ENCODE measurements at regions not wholly inside any gene's neighbourhood (a gene's known extent, or its start where the extent isn't known, plus 50 kb on each side); places are given as distances from the start of the nearest gene placed in this dataset.
"Not testable (repeated sequence)": the region's sequence is repeated elsewhere in the genome, so short reads cannot be mapped to it uniquely, and the experiment has no call there.

- no peak for DNase-seq
Observed at GRCh38 chr1:104468282-104468681, 718.6 kb downstream of the AMY1C start.

- no peak for DNase-seq
Observed at GRCh38 chr1:104476126-104476525, 726.4 kb downstream of the AMY1C start.

GRCh38 chr1:104488296-104489015 lies 738.8 kb downstream of the AMY1C start:
- no peak for DNase-seq

- DNase-seq, result no peak
Observed at GRCh38 chr1:104526158-104526795, 776.6 kb downstream of the AMY1C start.

- DNase-seq, result no peak
Observed at GRCh38 chr1:104531990-104532389, 782.3 kb downstream of the AMY1C start.

GRCh38 chr1:104574620-104575019 lies 824.9 kb downstream of the AMY1C start:
- no peak for DNase-seq

GRCh38 chr1:104592926-104593325 lies 843.2 kb downstream of the AMY1C start:
- no peak for DNase-seq

GRCh38 chr1:104593413-104594187 lies 843.9 kb downstream of the AMY1C start:
- no peak for DNase-seq

GRCh38 chr1:104617474-104617873 lies 867.8 kb downstream of the AMY1C start:
- no peak for DNase-seq

GRCh38 chr1:104621221-104621620 lies 871.5 kb downstream of the AMY1C start:
- no peak for DNase-seq

- no peak for DNase-seq
Observed at GRCh38 chr1:104624538-104624937, 874.8 kb downstream of the AMY1C start.

- DNase-seq, result no peak
Observed at GRCh38 chr1:104629589-104629988, 879.9 kb downstream of the AMY1C start.

- no peak for DNase-seq
Observed at GRCh38 chr1:104630567-104631149, 881.0 kb downstream of the AMY1C start.

GRCh38 chr1:104636581-104636980 lies 886.9 kb downstream of the AMY1C start:
- no peak for DNase-seq

- DNase-seq, result no peak
Observed at GRCh38 chr1:104646233-104646632, 896.5 kb downstream of the AMY1C start.

GRCh38 chr1:104648269-104648691 lies 898.6 kb downstream of the AMY1C start:
- no peak for DNase-seq

GRCh38 chr1:104664374-104664773 lies 914.7 kb downstream of the AMY1C start:
- not testable (repeated sequence) for DNase-seq

GRCh38 chr1:104665300-104665699 lies 915.6 kb downstream of the AMY1C start:
- no peak for DNase-seq

- DNase-seq, result no peak
Observed at GRCh38 chr1:104671684-104672353, 922.1 kb downstream of the AMY1C start.

- no peak for DNase-seq
Observed at GRCh38 chr1:104699433-104699832, 949.7 kb downstream of the AMY1C start.

GRCh38 chr1:104702731-104703130 lies 953.0 kb downstream of the AMY1C start:
- no peak for DNase-seq

- no peak for DNase-seq
Observed at GRCh38 chr1:104706631-104707147, 957.0 kb downstream of the AMY1C start.

All from inflammatory macrophage (primary cell).